C1 segment of cervical spinal cord (tissue), 14 donors: ENCODE measurements at regions not wholly inside any gene's neighbourhood (a gene's known extent, or its start where the extent isn't known, plus 50 kb on each side); places are given as distances from the start of the nearest gene placed in this dataset.

Experiments used
- DNase-seq, 14 donors: peaks; one replicate each; lab custom pipeline; 2025; lab: John Stamatoyannopoulos, UW

DNA sequence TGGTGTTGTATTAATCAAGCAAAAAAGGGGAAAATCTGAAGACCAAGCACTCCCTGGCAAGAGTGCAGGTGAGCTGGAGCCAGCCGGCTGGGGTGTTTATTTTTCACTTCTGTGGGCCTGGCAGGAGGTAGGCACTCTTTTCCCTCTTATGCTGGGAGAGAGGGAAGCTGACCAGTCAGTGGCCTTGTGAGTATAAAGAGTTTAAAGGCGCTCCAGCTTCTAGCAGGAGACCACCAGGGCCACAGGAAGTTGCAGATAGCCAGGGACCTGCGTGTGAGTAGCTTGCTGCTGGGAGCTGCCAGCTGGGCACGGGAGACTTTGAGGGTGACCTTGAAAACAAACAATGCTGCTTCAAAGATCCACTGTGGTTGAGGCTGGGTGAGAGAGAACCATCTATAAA lies 217.4 kb upstream of the PWP1 start:
- peak in 5 of 14 donors; percentile 1 to 5 (median 3) for DNase-seq

DNA sequence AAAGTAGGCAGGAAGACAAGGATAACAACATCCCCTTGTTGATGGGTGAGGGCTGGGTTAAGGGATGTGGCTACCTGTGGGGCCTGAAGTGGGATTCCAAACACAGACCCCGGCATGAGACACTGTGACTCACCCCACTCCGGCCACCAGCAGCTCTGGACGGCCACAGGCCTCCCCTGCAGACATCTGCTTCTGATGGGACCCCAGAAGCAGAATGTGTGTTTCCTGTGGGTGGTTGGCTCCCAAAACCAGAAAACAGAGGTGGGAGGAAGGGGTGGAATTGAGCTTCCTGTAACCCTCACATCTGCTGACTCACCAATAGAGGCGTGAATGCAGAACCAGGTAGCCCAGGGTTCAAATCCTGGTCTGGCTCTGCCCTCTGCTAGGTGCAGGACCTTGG lies 216.6 kb upstream of the PWP1 start:
- no peak for DNase-seq

DNA sequence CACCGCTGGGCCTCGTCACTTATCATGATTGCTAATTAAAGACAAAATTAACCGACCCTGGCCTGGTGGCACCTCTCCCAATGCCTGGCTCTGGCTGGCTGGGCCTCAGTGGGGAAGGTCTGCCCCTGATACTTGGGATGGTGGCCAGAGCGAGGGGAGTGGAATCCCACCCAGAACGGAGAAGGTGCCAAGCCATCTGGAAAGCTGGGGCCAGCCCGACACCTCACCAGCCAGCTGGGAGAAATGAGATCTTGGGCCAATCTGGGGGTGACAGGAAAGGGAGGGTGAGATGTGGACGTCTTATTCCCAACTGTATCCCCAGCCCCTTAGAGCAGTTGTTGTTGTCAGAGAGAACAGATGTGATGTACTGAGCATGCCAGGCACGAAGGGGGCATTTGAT lies 215.0 kb upstream of the PWP1 start:
- no peak for DNase-seq

DNA sequence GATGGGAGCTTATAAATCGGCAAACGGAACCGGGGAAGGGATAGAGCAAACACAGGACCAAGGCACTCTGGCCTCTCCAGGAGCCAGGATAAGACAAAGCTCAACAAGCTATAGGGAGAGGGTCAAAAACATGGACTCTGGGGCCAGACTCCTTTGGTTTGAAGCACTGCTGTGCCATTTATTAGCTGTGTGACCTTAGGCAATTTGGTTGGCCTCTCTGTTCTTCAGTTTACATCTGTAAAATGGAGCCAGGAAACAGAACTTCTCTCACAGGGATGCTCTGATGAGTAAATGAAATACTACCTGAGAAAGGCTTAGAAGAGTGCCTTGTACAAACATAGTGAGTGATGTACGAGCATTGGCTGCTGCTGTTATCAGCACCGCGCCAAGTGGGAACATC lies 213.3 kb upstream of the PWP1 start:
- no peak for DNase-seq

DNA sequence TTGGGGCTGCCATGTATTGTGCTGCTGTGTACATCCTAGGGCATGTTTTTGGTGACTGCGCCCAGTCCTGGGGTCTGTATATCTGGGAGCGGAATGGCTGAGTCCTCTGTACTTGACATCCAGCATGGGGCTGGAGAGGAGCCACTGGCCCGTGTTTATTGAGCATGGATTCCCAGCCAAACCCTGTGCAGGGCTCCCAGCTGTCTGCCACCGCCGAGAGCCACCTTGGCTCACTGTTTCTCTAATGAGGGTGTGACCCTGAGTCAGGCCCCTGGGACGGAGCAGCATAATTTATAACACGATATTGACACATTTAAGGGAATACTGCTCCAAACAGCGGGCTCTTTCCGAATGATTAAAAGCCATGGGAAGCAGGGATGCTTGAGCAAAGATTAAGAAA lies 211.5 kb upstream of the PWP1 start:
- peak in 1 of 14 donors; percentile 7 for DNase-seq

DNA sequence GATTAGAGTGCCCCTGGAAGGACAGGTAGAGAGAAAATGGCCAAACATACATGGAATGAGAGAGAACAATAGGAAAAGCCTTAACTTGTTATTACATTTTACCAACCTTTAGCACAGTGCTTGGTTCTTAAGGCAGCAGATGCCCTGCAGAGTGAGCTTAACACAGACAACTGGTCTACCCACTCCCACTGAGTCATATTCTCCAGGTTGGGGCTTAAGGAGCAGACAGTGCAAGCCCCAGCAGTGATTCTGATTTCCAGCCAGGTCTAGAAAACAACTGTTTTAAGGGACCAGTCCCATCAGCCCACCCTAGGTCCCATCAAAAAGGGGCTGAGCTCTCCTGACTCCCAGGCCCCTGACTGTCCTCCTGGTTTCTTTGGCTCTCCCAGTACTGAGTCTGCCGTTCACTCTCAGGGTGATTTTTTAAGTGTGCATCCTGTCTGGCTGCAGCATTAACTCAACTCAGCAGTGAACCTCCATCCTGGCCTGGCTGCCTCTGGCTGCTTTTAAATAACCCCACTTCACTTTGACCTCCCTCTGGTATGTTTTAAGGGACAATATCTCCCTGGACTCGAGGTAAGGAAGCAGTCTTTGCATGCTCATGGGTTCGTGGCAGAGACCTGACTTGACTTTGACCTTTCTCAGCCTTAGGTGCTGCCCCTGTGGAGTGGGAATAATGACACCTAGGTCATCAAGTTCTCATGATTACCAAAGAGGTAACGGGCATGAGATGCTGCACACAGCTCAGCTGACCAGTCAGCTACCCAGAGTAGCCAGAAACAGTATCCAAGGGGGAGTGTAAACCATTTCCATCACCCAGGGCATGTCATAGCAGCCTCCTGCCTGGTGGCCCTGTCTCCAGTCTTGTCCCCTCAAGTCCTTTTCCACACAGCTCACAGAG lies 210.7 kb upstream of the PWP1 start:
- no peak for DNase-seq

DNA sequence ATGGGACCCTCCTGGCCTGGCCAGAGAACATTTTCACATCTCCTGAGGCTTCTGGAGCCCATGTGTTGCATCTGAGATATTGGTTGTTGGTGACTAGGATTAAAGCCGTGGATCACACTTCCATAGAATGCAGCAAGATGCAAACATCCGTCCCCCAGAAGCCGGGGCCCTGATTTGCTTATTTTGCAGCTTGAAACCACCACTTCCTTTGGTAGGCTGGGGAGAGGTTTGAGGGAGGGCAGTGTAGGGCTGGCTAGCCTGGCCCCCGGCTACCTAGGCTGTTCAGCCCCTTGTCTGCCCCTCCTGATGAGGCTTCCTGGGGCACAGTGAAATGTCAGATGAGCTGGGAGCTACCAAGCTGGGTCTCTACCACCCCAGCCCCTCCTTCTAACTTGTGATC lies 209.7 kb upstream of the PWP1 start:
- DNase-seq: no peak

DNA sequence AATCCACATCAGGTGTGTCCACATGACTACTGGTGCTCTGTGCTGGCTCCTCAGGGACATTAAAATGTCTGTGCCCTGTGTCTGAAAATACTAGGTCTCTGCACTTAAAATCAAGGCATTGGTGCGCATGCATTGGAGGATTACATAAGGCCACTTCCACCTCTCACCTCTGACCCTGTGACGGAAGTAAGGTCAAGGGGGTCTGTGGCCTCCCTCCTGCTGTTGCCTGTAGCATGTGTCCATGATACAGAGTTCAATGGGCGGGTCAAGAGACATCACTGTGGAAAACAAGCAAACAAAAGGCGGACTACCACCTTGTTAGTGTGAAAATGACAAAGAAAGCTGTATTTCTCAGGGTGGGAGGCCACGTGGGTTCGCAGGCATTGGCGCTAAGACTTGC lies 208.6 kb upstream of the PWP1 start:
- no peak for DNase-seq

DNA sequence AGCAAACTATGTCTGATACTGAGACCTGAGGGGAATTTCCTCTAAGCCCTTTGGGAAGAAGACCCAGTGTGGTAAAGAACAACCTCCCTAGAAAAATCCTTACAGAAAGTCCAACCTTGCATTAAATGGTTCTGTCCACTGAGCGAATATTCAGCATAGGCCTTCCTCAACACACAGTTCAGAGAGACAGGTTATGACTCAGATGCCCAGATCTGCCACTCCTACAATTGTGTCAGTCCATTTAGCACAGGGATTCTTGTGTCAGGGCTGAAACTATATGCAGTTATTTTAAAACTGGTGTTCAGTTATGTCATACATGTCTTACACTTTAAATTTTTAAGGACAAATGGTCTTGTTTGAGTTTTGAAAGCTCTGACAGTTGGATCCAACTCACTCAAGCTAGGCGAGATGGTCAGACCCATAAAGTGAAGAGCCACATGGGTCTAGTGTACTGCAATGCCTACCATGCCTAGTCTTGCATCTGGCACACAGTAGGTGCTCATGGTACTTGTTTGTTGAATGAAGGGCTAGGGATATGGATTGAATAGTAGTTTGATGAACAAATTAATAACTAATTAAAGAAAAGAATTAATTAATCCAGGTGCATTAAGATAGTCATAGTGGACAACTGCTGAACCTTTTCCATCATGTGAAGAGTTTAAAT lies 207.5 kb upstream of the PWP1 start:
- no peak for DNase-seq

DNA sequence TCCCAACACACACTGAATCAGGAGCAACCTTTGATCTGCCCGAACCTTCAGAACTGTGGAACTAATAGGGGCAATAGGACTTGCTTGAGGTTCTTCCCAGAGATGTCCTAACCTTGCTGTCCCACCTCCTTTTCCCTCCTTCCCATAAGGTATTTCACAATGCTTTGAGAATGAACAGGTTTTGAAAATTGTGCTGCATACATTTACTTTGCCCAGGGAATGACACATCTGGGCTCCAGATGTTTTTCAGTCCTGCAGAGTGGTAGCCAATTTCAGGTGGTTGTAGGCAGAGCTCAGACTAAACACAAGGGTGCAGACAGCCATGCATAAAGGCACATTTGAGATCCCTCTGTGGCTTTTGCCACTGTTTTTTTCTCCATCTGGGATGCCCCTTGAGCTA lies 206.7 kb upstream of the PWP1 start:
- DNase-seq: no peak

DNA sequence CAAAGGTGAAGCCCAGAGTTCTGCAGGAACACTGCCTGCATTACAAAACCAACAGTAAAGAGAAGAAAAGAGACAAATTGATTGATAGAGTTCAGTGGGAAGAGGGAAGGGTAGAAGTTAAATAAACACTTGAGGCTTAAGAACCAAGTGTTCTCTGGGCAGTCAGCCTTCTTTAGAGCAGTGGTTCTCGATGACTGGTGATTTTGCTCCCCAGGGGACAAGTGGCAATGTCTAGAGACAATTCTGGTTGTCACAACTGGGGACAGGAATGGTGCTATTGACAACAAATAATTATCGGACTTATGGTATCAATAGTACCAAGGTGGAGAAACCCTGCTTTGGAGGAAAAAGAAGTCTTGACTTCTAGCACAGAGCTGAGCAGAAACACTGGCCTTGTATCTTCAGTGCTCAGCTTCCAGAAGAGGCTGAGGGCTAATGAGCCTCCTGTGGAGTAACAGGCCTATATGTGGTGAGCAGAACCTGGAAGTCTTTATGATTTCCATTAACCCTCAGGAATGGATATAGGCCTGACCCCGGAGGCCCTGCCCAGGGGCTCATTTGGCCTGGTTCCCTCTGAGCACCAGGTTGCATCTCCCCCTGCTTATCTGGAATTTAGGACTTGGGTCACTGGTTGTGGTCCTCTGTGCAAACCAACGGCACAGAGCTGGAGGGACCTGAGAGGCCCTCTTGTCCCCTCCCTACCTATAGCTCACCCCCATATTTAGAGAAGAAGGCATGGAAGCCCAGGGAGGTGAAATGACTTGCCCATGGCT lies 204.6 kb upstream of the PWP1 start:
- no peak for DNase-seq

DNA sequence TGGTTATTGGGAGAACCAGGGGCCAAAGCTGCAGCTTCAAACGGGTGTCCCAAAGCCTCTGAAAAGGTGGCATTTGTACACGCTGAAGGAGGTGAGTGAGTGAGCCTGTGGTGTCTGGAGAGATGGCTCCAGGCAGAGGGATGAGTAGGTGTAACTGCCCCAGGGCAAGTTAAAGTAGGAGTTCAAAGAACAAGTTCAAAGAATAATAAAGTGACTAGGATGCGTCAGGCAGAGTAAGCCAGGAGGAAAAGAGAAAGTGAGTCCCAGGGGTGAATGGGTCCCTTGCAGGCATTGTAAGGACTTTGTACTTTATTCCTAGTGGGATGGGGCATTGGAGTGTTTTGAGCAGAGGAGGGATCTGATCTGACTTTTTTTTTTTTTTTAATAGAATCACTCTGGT lies 201.4 kb upstream of the PWP1 start:
- DNase-seq: no peak

DNA sequence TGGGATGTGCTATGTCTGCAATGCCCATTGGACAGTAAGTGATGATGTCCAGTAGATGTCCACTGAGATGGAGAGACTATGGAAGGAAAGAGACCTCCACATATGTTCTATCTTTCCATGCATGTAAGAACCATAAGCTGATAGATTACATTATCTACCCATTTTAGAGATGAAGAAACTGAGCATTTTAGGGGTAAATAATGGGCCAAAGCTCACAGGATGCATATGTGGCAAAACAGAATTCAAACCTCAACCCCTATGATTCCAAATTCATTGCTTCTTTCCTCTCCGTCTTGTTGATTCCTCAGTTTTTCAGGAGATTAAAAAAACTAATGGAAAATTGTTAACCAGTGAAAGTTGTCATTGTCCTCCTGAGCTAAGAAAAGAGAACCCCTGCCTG lies 200.7 kb upstream of the PWP1 start:
- no peak for DNase-seq

DNA sequence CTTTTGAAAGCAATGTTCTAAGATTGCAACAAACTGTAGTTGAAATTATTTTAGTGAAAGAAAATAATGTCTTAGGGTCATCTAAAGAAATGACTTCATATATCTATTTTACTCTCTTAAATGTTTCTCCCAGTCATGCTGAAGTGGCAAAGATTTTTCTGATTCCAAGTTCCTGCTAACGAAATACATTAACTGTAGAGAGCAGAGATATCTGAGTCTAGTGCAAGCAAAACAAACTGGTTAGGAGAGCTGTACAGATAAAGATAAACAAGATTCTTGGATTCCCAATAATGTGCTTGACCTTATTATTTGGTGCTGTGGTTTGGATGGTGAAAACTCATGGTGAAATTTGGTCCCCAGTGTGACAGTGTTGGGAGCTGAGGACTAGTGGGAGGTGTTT lies 199.9 kb upstream of the PWP1 start:
- no peak for DNase-seq

DNA sequence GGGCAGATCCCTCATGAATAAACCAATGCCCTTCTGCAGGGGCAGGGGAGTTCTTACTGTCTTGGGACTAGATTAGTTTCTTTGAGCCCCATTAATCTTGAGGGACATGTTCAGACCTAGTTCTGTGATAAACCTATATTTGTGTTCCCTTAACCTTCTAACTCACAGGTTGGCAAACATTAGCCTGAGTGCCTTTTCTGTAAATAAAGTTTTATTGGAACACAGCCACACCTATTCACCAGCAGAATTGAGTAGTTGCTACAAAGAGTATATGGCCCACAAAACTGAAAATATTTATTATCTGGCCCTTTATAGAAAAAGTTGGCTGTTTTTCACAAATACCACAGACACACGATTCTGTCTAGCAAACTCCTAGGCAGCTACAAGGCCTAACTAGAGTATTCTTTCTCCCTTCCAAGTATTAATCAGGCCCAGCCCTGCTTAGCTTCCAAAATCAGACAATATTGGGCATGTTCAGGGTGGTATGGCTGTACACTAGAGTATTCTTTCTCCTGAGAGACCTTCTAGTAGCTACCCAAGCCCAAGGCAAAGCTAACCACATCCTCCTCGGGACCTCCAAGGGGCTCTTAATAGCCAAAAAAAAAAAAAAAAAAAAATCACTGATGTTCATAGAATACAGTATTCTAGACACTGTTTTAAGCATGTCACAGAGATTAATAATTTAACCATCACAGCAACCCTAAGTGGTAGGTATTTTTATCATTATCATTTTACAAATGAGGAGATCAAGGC lies 199.3 kb upstream of the PWP1 start:
- DNase-seq: no peak

DNA sequence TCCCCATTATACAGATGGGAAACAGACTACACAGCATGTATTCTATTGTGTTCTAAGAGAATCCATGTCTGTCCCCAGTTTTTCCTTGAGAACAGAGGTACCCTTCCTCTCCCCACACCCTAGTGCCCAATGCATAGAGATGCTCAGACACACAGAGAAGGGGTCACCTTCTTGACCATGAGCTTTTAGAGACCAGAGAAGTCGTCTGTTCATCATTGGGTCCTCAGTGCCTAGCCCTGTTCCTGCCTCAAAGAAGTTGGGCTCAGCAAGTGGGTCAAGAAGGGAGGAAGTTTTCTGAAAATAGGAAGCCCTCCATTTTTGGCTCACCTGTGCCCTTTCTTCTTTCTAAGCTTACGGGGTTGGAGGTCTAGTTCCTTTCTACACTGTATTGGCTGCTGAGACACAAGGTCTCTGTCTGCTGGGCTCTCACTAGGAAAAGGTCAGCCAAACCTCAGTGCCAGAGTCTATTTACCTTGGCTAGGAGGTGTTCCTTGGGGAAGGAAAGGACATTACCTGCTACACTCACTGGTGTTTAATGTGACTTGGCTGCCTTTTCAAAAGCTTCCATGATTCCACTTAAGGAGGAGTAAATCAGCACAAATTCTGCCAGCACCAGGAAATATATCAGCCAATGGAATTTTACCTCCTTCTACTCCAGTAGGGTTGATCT lies 198.5 kb upstream of the PWP1 start:
- no peak for DNase-seq

DNA sequence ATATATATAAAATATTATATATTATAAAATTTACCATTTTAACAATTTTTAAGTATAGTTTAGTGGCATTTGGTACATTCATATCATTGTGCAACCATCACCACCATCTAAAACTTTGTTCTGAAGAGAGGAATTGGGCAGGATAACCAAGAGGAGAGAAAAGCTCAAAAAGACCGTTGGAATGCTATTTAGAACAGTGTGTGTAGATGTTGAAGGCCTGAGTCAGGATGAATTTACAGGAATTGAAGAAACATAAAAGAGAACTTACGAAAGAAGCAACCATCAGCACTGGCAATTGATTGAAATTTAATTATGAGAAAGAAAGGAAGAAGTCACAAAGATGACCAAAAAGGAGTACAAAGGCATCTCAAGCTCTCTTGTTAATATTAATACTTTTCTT lies 196.9 kb upstream of the PWP1 start:
- no peak for DNase-seq

DNA sequence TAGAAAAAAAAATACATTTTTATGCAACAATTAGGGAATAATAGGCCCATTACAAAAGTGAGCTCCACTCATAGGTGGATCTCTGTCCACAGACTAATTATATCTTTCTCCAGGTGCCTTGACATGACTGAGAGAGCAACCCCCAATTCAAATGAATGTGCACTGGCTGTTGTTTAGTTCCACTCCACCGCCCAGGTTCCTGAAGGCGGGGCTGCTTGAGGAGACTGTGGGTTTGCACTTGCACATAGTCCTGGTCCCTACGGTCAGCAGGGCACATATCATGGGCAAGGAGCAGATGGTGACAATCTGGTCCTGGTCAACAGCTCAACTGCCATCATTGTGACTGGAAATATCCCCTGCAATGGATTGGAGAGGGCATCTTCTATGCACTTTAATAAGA lies 195.6 kb upstream of the PWP1 start:
- DNase-seq: no peak

DNA sequence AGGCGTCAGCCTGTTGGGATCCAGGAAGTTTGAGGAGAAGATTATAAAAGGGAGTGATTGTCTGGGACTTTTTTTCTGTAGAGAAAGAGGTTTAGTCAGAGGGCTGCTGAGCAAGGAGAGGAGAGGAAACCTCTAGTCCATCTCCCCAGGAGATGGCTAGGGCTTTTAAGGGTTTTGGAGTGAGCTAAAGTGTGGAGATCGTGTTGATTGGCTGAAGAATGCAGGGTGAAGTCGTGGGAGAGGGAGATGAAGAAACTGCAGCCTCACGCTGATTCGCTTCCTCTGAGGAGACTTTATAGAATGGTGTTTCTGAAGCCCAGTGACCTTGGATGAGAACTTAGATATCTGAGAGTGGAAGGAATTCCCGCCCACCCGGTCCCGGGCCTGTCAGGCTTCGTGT lies 193.7 kb upstream of the PWP1 start:
- no peak for DNase-seq

DNA sequence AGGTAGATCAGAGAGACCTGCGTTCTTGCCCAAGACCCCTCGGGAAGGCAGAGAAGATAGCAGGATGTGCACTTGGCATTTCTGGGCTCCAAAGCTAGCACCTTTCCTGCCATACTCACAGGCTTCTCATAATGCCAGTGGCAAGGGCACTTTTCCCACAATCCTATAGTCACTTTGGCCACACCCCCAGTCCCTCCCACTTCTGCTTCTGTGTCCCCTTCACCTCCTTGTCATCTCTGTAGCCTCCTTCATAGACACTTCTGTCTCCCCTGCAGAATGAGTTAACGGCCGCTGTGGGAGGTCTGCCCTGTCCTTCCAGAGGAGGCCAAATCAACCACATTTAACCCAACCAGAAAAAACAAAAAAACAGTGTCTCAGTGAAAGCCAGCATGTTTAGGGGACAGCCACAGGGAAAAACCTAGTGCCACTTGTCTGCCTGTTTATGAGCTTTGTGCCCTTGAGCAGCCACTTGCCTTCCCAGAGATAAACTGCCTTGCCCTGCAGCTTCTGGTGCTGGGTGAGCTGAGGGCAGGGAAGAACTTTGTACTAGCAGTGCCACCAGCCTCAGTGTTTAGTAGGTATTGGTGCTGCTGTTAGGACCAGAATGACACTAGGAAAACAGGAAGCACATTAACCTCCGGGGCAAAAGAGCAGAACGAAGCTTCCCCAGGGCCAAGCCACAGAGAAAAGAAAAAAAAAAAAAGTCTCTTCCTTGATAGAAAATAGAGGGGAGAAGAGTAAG lies 193.0 kb upstream of the PWP1 start:
- DNase-seq: no peak

DNA sequence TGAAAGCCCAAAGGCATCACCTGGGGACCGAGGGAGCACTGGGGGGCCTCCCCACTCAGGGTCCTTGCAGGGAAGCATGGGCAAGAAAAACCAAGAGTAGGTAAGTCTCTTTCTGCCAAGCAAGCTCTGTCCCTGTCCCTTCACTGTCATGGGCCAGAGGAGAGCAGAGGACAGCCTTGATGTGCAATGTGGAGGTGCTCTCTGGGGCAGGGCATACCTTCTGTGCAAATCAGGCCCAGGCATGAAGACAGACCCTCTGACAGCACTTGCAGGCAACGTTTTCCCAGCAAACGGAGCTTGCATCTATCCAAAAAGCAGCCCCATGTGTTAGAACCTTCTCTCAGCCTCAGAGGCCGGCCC lies 192.5 kb upstream of the PWP1 start:
- DNase-seq: no peak
